HG02623 (cell line): ENCODE measurements at regions not wholly inside any gene's neighbourhood (a gene's known extent, or its start where the extent isn't known, plus 50 kb on each side); places are given as distances from the start of the nearest gene placed in this dataset.

Source experiments
- ATAC-seq: cut with Tn5 transposase; IDR thresholded peaks from one replicate; pipeline ENCODE4 v1.9.1; 2021; ENCODE audit warnings: moderate library complexity; ENCODE audit not compliant: unreplicated experiment

DNA sequence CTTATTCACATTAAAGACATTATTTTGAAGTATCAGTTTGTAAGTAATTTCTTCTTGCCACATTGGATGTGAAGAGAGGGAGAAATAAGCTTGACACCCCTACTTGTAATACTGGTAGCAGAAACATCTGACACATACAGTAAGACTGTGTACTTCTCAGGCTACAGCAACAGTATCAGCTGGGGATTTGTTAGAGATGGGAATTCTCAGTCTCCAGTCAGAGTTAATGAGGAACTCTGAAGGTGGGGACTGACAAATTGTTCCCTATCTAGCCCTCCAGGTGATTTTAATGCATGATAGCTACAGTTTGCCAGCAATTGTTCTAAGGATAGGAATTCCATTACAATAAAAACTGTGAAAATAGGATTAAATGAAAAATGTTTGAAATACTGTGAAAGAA is 524.8 kb downstream of the PRR16 start:
- ATAC-seq: no peak

DNA sequence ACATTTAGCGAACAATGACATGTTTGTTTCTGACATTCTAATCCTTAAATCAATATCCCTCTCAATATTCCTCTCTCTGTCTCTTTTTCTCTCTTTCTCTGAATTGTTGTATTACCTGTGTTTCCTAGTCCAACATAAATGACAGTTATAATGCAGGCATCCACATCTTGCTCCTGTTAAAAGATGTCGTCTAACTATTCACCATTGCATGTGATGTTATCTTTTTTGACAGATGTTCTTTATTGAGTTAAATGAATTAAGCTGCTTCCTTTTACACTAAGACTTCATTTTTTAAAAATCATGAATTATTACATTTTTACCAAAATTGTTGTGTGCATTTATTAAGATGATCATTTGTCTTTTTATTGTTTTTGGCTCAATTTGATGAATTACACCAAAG is 527.5 kb downstream of the PRR16 start:
- ATAC-seq: no peak

GRCh38 chr5:120994112-120994511 is 530.0 kb downstream of the PRR16 start:
- no peak for ATAC-seq

DNA sequence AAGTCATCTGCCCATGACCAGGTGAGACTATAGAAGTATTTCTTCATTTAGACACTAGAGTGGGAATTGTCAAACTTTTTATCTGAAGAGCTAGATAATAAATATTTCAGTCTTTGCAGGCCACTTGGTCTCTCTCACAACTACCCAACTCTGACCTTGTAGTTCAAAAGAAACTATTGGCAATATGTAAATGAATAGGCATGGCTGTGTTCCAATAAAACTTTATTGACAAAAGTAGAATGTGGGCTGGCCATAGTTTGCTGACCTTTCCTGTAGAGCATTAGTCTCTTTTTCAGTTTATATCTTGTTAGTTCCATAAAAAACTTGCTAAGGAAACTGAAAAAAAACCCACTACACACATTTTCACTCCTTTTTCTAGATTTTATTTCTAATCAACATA is 535.5 kb downstream of the PRR16 start:
- no peak for ATAC-seq

DNA sequence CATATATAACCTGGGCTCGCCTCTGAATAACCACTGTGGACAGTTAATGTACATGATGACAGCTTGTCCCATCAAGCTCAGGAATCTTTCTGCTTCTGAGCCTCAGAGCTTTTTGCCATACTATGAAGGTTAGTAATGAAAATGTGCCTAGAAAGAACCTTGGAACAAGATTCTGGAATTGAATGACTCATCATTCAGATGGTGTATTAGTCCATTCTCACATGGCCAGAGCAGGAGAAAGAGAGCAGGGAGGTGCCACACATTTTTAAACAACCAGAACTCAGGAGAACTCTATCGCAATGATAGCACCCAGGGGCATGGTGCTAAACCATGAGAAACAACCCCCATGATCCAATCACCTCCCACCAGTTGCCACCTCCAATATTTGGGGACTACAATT is 542.1 kb downstream of the PRR16 start:
- ATAC-seq: no peak

DNA sequence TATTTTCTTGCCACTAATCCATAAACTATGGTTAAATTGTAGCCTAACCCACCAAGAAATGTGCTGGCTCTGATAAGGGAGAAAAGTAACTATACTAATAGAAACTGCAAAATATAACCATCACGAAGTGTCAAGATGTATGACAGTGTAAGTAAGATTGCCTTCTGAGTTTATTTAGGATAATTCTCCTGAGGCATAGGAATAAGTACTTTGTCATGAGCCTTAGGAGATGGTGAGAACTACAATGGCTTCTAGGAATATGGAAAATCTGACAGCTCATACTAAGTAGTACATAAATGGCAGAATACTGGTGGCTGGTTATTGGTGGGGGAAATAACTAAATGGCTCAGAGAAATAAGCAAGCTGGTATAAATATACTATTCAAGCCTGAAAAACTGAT is 543.9 kb downstream of the PRR16 start:
- ATAC-seq: no peak

GRCh38 chr5:121009058-121009457 is 545.0 kb downstream of the PRR16 start:
- ATAC-seq: no peak

GRCh38 chr5:121018004-121018403 is 553.9 kb downstream of the PRR16 start:
- ATAC-seq: no peak

- no peak for ATAC-seq
Measured at GRCh38 chr5:121019106-121019505, 555.0 kb downstream of the PRR16 start.

DNA sequence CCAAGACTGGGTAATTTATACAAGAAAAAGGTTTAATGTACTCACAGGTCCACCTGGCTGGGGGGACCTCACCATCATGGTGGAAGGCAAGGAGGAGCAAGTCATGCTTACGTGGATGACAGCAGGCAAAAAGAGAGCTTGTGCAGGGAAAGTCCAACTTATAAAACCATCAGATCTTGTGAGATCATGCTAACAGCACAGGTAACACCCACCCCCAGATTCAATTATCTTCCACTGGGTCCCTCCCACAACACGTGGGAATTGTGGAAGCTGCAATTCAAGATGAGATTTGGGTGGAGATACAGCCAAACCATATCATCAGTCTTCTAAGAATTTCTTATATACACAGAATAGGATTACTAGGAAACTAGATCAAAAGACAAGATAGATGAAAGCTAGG is 555.6 kb downstream of the PRR16 start:
- no peak for ATAC-seq

- no peak for ATAC-seq
Measured at GRCh38 chr5:121021681-121022080, 557.6 kb downstream of the PRR16 start.

- no peak for ATAC-seq
Measured at GRCh38 chr5:121024416-121025311, 560.6 kb downstream of the PRR16 start.

- no peak for ATAC-seq
Measured at GRCh38 chr5:121025671-121026070, 561.6 kb downstream of the PRR16 start.

DNA sequence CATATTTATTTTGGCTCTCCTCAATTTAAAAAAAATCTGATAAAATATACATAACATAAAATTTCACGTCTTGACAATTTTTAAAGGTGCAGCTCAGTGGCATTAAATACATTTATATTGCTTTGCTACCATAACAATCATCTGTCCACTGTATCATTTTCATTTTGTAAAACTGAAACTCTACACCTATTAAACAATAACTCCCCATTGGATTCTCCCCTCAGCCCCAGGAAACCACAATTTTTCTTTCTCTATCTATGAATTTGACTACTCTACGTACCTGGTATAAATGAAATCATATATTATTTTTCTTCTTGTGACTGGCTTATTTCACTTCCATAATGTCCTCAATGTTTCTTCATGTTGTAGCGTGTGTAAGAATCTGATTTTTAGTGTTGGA is 563.5 kb downstream of the PRR16 start:
- ATAC-seq: no peak

DNA sequence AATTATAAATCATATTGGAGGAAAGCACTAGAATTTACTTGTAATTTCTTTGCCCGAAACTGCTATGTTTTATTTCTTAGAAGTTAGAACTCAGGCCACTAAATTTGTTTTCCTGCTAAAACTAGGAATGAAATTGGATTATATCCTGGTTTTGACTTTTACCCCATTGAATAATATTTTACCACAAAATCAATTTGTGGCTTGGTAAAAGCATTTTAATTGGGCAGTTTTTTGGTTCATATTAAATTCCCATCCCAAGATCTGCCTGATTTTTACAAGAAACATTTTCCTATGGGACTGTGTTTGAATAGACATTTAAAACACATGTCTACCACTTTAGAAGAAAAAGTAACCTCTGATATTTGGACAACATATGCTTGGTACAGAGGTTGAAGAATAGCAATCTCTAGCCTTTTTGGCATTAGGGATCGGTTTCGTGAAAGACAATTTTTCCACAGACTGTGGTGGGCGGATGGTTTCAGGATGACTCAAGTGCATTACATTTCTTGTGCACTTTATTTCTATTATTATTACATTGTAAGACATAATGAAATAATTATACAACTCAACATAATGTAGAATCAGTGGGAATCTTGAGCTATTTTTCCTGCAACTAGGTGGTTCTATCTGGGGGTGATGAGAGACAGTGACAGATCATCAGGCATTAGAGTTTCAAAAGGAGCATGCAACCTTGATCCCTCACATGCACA is 565.6 kb downstream of the PRR16 start:
- no peak for ATAC-seq

GRCh38 chr5:121031491-121031890 is 567.4 kb downstream of the PRR16 start:
- no peak for ATAC-seq

GRCh38 chr5:121033334-121033733 is 569.2 kb downstream of the PRR16 start:
- no peak for ATAC-seq

DNA sequence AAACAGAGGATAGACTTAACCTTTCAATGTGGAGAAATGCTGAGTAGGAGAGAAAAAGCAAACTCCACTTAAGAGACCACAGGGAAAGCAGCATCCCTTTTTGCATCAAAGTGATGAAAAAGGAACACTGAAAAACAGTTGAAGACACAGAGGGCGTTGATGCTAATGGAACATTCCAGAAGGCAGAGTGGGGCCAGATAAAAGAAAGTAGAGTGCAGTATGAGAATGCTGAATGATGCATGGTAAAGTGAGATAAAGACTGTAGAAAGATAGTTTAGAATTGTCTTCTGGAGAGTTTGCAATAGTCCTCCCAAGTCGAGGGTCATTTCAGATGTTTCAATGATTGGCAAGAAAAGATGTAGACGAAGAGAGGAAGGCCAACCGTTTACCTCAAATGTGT is 574.3 kb downstream of the PRR16 start:
- no peak for ATAC-seq

- no peak for ATAC-seq
Measured at GRCh38 chr5:121049971-121050370, 585.9 kb downstream of the PRR16 start.

DNA sequence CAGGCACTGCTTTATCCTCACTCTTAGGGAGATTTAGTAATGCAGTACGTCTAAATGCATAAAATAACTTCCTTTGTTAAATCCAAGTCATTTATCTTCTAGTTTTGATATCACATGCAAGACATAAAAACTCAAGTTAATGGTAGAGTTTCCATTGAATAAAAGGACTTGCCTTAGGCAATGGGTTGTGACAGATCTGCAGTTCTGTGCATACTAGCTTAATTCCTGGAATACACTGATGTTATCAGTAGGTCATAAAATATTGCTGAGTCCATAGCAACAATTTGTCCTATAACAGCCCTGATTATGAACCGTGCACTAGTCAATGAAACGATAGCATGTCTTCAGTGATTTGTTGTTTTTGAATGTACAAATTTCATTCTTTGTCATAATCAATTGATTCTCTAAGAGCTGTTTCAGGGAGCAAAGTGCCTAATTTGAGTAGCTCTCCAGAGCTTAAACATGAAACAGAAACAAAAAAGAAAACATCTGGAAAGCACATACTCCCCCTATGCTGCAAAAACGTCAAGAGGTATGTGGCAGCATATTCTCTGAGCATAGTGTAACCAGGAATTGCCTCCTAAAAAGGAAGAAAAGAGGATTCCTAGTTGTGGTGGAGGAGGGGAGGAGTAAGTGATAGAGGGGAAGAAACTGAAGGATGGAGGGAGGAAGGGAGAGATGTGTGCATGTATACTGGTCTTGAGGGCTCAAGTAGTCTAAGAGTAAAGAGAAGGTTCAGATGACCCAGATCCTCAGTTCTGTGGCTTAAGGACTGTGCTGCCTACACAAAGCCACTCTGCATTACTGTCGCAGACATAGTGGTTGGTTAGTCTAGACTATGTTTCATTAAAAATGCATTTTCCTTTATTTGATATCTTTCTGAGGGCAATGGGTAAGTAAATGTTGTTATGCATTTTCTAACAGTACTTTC is 589.2 kb downstream of the PRR16 start:
- no peak for ATAC-seq

DNA sequence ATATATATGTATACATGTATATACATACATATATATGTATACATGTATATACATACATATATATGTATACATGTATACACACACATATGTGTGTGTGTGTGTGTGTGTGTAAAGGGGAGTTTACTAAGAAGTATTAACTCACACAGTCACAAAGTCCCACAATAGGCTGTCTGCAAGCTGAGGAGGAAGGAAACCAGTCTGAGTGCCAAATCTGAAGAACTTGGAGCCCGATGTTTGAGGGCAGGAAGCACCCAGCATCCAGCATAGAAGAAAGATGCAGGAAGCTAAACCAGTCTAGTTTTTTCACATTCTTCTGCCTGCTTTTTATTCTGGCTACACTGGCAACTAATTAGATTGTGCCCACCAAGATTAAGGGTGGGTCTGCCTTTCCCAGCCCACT is 591.5 kb downstream of the PRR16 start:
- ATAC-seq: no peak
